GM23248 (cell line): ENCODE measurements at regions not wholly inside any gene's neighbourhood (a gene's known extent, or its start where the extent isn't known, plus 50 kb on each side); places are given as distances from the start of the nearest gene placed in this dataset.

Source experiments
- EZH2 ChIP-seq: fragments of 200-600 bp; sonication (generic); IDR thresholded peaks from 2 replicates; pipeline ENCODE4 v1.6.1; 2018; ENCODE audit warnings: antibody characterized with exemption, mild to moderate bottlenecking; ENCODE audit not compliant: insufficient read depth, poor library complexity, severe bottlenecking
- EZH2phosphoT487 ChIP-seq: fragments of 200-600 bp; sonication (generic); IDR thresholded peaks from 2 replicates; pipeline ENCODE4 v1.6.1; 2018; ENCODE audit warnings: antibody characterized with exemption, moderate library complexity, mild to moderate bottlenecking, low read depth; ENCODE audit not compliant: insufficient read depth

DNA sequence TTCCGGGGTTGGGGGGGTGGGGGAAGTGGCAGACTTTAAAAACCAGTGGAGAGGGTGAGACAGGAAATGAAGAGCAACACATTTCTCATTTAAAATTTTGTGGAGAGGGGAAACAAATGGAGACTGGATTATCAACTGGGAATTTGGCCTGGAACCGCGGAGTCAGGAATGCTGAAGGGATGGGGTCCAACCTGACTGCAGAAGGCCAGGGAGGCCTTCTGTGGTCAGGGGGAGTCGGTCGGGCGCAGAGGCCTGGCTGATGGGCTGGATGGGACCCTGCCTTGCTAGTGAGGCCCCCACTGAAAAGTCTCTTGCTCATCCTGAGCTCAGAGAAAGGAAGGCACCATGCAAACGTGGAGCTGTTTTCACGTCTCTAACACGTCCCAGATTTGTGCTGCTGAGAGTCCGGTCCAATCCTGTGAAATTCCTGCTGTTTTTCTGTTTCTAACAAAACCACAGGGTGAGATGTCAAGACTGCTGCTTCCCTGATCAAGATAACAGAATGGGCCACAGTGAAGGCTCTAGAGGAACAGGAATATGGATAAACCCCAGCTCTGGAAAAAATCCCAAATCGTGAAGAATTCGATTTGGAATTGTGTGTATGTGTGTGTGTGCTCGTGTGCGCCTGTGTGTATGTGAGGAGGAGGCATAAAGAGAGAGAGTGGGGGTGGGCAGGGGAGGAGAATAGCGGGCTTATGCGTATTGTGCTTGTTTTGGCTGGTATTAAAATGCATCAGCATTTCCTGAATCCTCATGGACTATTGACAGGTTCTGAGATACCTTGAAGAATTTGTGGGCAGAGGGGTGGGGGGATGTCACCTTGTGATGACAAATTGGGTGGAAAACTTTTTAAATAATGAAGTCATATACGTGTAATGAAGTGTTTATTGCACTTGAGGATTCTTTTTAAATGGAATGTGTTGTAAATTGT, 117.4 kb downstream of the NGF start:
- TF ChIP-seq EZH2 = no peak
- TF ChIP-seq EZH2phosphoT487 = no peak
